H9 (cell line): ENCODE measurements at regions not wholly inside any gene's neighbourhood (a gene's known extent, or its start where the extent isn't known, plus 50 kb on each side); places are given as distances from the start of the nearest gene placed in this dataset.

Experiments used
- DNase-seq: peaks from one replicate; pipeline ENCODE4 v3.0.0-alpha.2; 2017
- H2AFZ ChIP-seq: one replicate; pipeline ENCODE4 v1.6.1; 2013; ENCODE audit warnings: mild to moderate bottlenecking, low read length, control low read depth, moderate library complexity
- H2AK5ac ChIP-seq: 2 replicates; pipeline ENCODE4 v1.6.1; 2013; ENCODE audit warnings: low read length, control low read depth, mixed read lengths; ENCODE audit not compliant: insufficient read length
- H2BK120ac ChIP-seq: one replicate; pipeline ENCODE4 v1.6.1; 2013; ENCODE audit warnings: low read depth, mild to moderate bottlenecking, low read length, control low read depth, inconsistent platforms; ENCODE audit not compliant: poor library complexity, severe bottlenecking
- H2BK12ac ChIP-seq: 2 replicates; pipeline ENCODE4 v1.6.1; 2013; ENCODE audit warnings: low read length, control low read depth, mixed read lengths, low read depth; ENCODE audit not compliant: insufficient read length
- H2BK15ac ChIP-seq: 2 replicates; pipeline ENCODE4 v1.6.1; 2013; ENCODE audit warnings: low read depth, low read length, control low read depth
- H2BK20ac ChIP-seq: one replicate; pipeline ENCODE4 v1.6.1; 2013; ENCODE audit warnings: low read depth, mild to moderate bottlenecking, low read length, control low read depth, inconsistent platforms; ENCODE audit not compliant: poor library complexity, severe bottlenecking
- H2BK5ac ChIP-seq: 2 replicates; pipeline ENCODE4 v1.6.1; 2013; ENCODE audit warnings: low read length, control low read depth, mixed read lengths; ENCODE audit not compliant: insufficient read length
- H3K14ac ChIP-seq: 2 replicates; pipeline ENCODE4 v1.6.1; 2013; ENCODE audit warnings: low read length, control low read depth; ENCODE audit not compliant: insufficient read depth
- H3K18ac ChIP-seq: 2 replicates; pipeline ENCODE4 v1.6.1; 2013; ENCODE audit warnings: low read depth, mild to moderate bottlenecking, mixed read lengths, low read length, control low read depth; ENCODE audit not compliant: insufficient read length
- H3K23ac ChIP-seq: 2 replicates; pipeline ENCODE4 v1.6.1; 2013; ENCODE audit warnings: low read length, control low read depth, mixed read lengths, low read depth; ENCODE audit not compliant: insufficient read length
- H3K23me2 ChIP-seq: 2 replicates; pipeline ENCODE4 v1.6.1; 2013; ENCODE audit warnings: low read depth, mild to moderate bottlenecking, mixed read lengths, low read length, control low read depth; ENCODE audit not compliant: insufficient read length, poor library complexity, severe bottlenecking
- H3K27ac ChIP-seq: 2 replicates; pipeline ENCODE4 v1.5.1; 2013; ENCODE audit warnings: low read length, control low read depth, mixed read lengths, low read depth; ENCODE audit not compliant: insufficient read length
- H3K27me3 ChIP-seq: 2 replicates; pipeline ENCODE4 v1.6.1; 2013; ENCODE audit warnings: low read length, control low read depth, inconsistent platforms; ENCODE audit not compliant: insufficient read depth
- H3K4ac ChIP-seq: 2 replicates; pipeline ENCODE4 v1.6.1; 2013; ENCODE audit warnings: low read depth, mild to moderate bottlenecking, control low read depth, inconsistent platforms, low read length, moderate library complexity
- H3K4me1 ChIP-seq: 2 replicates; pipeline ENCODE4 v1.6.1; 2013; ENCODE audit warnings: low read length, control low read depth, inconsistent platforms; ENCODE audit not compliant: insufficient read depth
- H3K4me2 ChIP-seq: 2 replicates; pipeline ENCODE4 v1.6.1; 2013; ENCODE audit warnings: low read length, control low read depth, mixed read lengths; ENCODE audit not compliant: insufficient read length, insufficient read depth
- H3K56ac ChIP-seq: 2 replicates; pipeline ENCODE4 v1.6.1; 2013; ENCODE audit warnings: low read depth, mild to moderate bottlenecking, mixed read lengths, low read length, control low read depth; ENCODE audit not compliant: insufficient read length
- H3K79me1 ChIP-seq: 2 replicates; pipeline ENCODE4 v1.6.1; 2013; ENCODE audit warnings: low read depth, mild to moderate bottlenecking, moderate library complexity, low read length, control low read depth, inconsistent platforms; ENCODE audit not compliant: insufficient read depth, poor library complexity, severe bottlenecking
- H3K79me2 ChIP-seq: 2 replicates; pipeline ENCODE4 v1.6.1; 2013; ENCODE audit warnings: low read length, control low read depth, inconsistent platforms; ENCODE audit not compliant: insufficient read depth
- H3K9ac ChIP-seq: 2 replicates; pipeline ENCODE4 v1.6.1; 2013; ENCODE audit warnings: low read length, control low read depth, mixed read lengths; ENCODE audit not compliant: insufficient read length; ENCODE audit errors: extremely low read depth
- H3K9me3 ChIP-seq: one replicate; pipeline ENCODE4 v1.6.1; 2013; ENCODE audit warnings: low read depth, low read length, inconsistent platforms; ENCODE audit not compliant: control insufficient read depth
- H3T11ph ChIP-seq: one replicate; pipeline ENCODE4 v1.6.1; 2013; ENCODE audit warnings: mild to moderate bottlenecking, low read length, control low read depth, inconsistent platforms
- H4K20me1 ChIP-seq: one replicate; pipeline ENCODE4 v1.6.1; 2013; ENCODE audit not compliant: control insufficient read depth, insufficient read length, insufficient read depth
- H4K5ac ChIP-seq: 2 replicates; pipeline ENCODE4 v1.6.1; 2013; ENCODE audit warnings: low read depth, mild to moderate bottlenecking, mixed read lengths, low read length, control low read depth; ENCODE audit not compliant: insufficient read length
- H4K8ac ChIP-seq: replicated peaks from 2 replicates; pipeline ENCODE4 v1.6.1; 2013; ENCODE audit warnings: low read length, control low read depth, mixed read lengths, low read depth; ENCODE audit not compliant: insufficient read length
- H4K91ac ChIP-seq: 2 replicates; pipeline ENCODE4 v1.6.1; 2013; ENCODE audit warnings: low read depth, mild to moderate bottlenecking, moderate library complexity, mixed read lengths, low read length, control low read depth; ENCODE audit not compliant: insufficient read length
- H3K27ac Mint-ChIP-seq, 3 experiments: 2 replicates in 2 of 3; 3 replicates in 1 of 3; pipeline ENCODE4 v1.8.0; 2020 to 2021; ENCODE audit warnings: mixed read lengths in 3 of 3, mild to moderate bottlenecking in 1 of 3, moderate library complexity in 1 of 3
- H3K27me3 Mint-ChIP-seq: 2 replicates; pipeline ENCODE4 v1.8.0; 2021; ENCODE audit warnings: low read depth, mild to moderate bottlenecking, moderate library complexity, mixed read lengths
- H3K36me3 Mint-ChIP-seq, 3 experiments: 2 replicates in 2 of 3; 3 replicates in 1 of 3; pipeline ENCODE4 v1.8.0; 2020 to 2021; ENCODE audit warnings: low read depth in 3 of 3, mixed read lengths in 3 of 3; ENCODE audit not compliant: insufficient read depth in 1 of 3
- H3K4me1 Mint-ChIP-seq, 2 experiments: 2 replicates each; pipeline ENCODE4 v1.8.0; 2020; ENCODE audit warnings: mixed read lengths in 2 of 2
- H3K4me3 Mint-ChIP-seq, 2 experiments: 2 replicates in 1 of 2; 3 replicates in 1 of 2; pipeline ENCODE4 v1.8.0; 2020 to 2021; ENCODE audit warnings: mild to moderate bottlenecking in 2 of 2, mixed read lengths in 2 of 2, moderate library complexity in 1 of 2
- H3K9me3 Mint-ChIP-seq, 2 experiments: 2 replicates in 1 of 2; 3 replicates in 1 of 2; pipeline ENCODE4 v1.8.0; 2020; ENCODE audit warnings: mild to moderate bottlenecking in 2 of 2, mixed read lengths in 2 of 2, moderate library complexity in 1 of 2
- WGBS: extraction: QIAGEN DNeasy Blood & Tissue Kit; methylation state at CpG from one replicate; pipeline ENCODE4 v1.1.7; 2013; ENCODE audit warnings: missing lambda C conversion rate, low lambda C conversion rate, mixed read lengths; ENCODE audit not compliant: insufficient read length; ENCODE audit errors: extremely low coverage; 5-methylcytosine and 5-hydroxymethylcytosine counted together
- TF ChIP-seq, protein P1 (sequence below): fragments of 200-600 bp; sonication (generic); conservative IDR thresholded peaks from 3 replicates; pipeline ENCODE4 v1.8.0; 2021; ENCODE audit warnings: antibody characterized with exemption, mild to moderate bottlenecking

DNA sequence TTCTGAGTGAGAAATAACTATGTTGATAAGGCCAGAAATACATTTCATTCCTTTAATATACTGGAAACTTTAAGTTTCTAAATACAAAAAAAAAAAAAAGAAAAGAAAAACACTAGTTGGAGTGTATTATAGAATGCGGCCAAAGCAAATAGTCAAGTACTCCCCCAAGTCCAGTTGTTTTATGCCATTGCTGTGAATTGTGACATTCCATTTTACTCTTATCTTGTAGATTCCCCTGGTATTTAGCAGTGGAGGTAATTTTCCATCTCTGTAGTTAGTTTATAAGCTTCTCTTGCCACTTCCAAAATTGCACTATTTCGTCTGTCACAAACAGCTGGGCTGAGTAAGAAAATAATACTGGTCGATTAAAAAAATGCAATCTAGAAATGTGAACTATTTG, 426.0 kb downstream of the PCDH18 start:
- Histone ChIP-seq H3K4me2 (no peak overlapping the region), H3T11ph (no peak overlapping the region), H3K27me3 (no peaks in the 10 kb centered on the region), H4K91ac (no peak overlapping the region), H2BK20ac (no peak overlapping the region), H3K23me2 (no peaks in the 10 kb centered on the region), H2BK120ac (no peak overlapping the region), H4K5ac (no peak overlapping the region), H3K56ac (no peak overlapping the region), H3K27ac (no peak overlapping the region), H3K79me1 (no peaks in the 10 kb centered on the region), H4K8ac (no peak overlapping the region), H3K4me1 (no peaks in the 10 kb centered on the region), H3K14ac (no peak overlapping the region), H2AFZ (no peak overlapping the region), H3K18ac (no peak overlapping the region), H2AK5ac (no peak overlapping the region), H4K20me1 (no peaks in the 10 kb centered on the region), H3K79me2 (no peaks in the 10 kb centered on the region), H3K9me3 (no peaks in the 10 kb centered on the region), H2BK12ac (no peak overlapping the region), H3K4ac (no peak overlapping the region), H2BK5ac (no peak overlapping the region), H2BK15ac (no peak overlapping the region), H3K9ac (no peak overlapping the region), H3K23ac (no peak overlapping the region)
- WGBS: no CpG with 5 or more reads among the region's 3 CpGs
- H3K27me3 Mint-ChIP-seq: no peaks in the 10 kb centered on the region
- no peak for DNase-seq
- no peaks in the 10 kb centered on the region for H3K9me3 Mint-ChIP-seq
- H3K36me3 Mint-ChIP-seq: no peaks in the 10 kb centered on the region
- H3K4me1 Mint-ChIP-seq: no peaks in the 10 kb centered on the region
- H3K4me3 Mint-ChIP-seq: no peak overlapping the region
- H3K27ac Mint-ChIP-seq: no peak overlapping the region
- TF ChIP-seq, protein P1, sequence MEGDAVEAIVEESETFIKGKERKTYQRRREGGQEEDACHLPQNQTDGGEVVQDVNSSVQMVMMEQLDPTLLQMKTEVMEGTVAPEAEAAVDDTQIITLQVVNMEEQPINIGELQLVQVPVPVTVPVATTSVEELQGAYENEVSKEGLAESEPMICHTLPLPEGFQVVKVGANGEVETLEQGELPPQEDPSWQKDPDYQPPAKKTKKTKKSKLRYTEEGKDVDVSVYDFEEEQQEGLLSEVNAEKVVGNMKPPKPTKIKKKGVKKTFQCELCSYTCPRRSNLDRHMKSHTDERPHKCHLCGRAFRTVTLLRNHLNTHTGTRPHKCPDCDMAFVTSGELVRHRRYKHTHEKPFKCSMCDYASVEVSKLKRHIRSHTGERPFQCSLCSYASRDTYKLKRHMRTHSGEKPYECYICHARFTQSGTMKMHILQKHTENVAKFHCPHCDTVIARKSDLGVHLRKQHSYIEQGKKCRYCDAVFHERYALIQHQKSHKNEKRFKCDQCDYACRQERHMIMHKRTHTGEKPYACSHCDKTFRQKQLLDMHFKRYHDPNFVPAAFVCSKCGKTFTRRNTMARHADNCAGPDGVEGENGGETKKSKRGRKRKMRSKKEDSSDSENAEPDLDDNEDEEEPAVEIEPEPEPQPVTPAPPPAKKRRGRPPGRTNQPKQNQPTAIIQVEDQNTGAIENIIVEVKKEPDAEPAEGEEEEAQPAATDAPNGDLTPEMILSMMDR: no peak
